Lung (tissue), 11 donors: ENCODE measurements at regions not wholly inside any gene's neighbourhood (a gene's known extent, or its start where the extent isn't known, plus 50 kb on each side); places are given as distances from the start of the nearest gene placed in this dataset.

Source experiments
- ATAC-seq: fragments of 200-7000 bp; cut with Tn5 transposase; one replicate; pipeline ENCODE4 v1.9.1; 2020; ENCODE audit warnings: moderate number of reproducible peaks; ENCODE audit not compliant: insufficient read depth, low FRiP score
- DNase-seq, 3 donors: peaks; one replicate each; pipeline ENCODE4 v3.0.0-alpha.2; 2013 to 2017
- H3K27ac ChIP-seq, 2 donors: one replicate each; pipeline ENCODE4 v1.5.1; 2013; ENCODE audit warnings: mild to moderate bottlenecking in 2 of 2, moderate library complexity in 2 of 2, control low read depth in 1 of 2, inconsistent platforms in 1 of 2, low read depth in 1 of 2, low read length in 1 of 2
- H3K27me3 ChIP-seq, 3 donors: one replicate each; pipeline ENCODE4 v1.5.1; 2013; ENCODE audit warnings: low read length in 2 of 3; ENCODE audit not compliant: control insufficient read depth in 3 of 3, insufficient read depth in 3 of 3
- H3K36me3 ChIP-seq, 4 donors: one replicate each; pipeline ENCODE4 v1.5.1; 2013; ENCODE audit warnings: low read length in 4 of 4, mild to moderate bottlenecking in 1 of 4, moderate library complexity in 1 of 4; ENCODE audit not compliant: control insufficient read depth in 4 of 4, insufficient read depth in 4 of 4
- H3K4me1 ChIP-seq, 5 donors: one replicate each; pipeline ENCODE4 v1.5.1; 2013; ENCODE audit warnings: low read length in 5 of 5, mild to moderate bottlenecking in 2 of 5, moderate library complexity in 1 of 5; ENCODE audit not compliant: control insufficient read depth in 5 of 5, insufficient read depth in 5 of 5
- H3K4me3 ChIP-seq: one replicate; pipeline ENCODE4 v1.5.1; 2013; ENCODE audit warnings: mild to moderate bottlenecking, control low read depth, moderate library complexity
- H3K9ac ChIP-seq, 2 donors: one replicate each; pipeline ENCODE4 v1.5.1; 2013; ENCODE audit warnings: low read length in 2 of 2, control low read depth in 1 of 2; ENCODE audit not compliant: insufficient read depth in 1 of 2
- H3K9me3 ChIP-seq, 4 donors: one replicate each; pipeline ENCODE4 v1.5.1; 2013; ENCODE audit warnings: low read length in 3 of 4, mild to moderate bottlenecking in 1 of 4, moderate library complexity in 1 of 4; ENCODE audit not compliant: control insufficient read depth in 4 of 4, insufficient read depth in 3 of 4
- CTCF ChIP-seq: IDR thresholded peaks from 2 replicates; pipeline ENCODE4 v1.5.1; 2012; ENCODE audit warnings: mild to moderate bottlenecking; ENCODE audit errors: control extremely low read depth, extremely low read depth
- WGBS, 2 donors: extraction: QIAGEN DNeasy Blood & Tissue Kit; methylation state at CpG; one replicate each; pipeline ENCODE4 v1.1.7; 2013; 5-methylcytosine and 5-hydroxymethylcytosine counted together
- donor health status: control.
- donor health status: control.
- donor health status: Bipolar disorder and iron deficiency.
- donor health status: healthy.
- donor health status: DM: yes; HTN: yes; CAD: no.

DNA sequence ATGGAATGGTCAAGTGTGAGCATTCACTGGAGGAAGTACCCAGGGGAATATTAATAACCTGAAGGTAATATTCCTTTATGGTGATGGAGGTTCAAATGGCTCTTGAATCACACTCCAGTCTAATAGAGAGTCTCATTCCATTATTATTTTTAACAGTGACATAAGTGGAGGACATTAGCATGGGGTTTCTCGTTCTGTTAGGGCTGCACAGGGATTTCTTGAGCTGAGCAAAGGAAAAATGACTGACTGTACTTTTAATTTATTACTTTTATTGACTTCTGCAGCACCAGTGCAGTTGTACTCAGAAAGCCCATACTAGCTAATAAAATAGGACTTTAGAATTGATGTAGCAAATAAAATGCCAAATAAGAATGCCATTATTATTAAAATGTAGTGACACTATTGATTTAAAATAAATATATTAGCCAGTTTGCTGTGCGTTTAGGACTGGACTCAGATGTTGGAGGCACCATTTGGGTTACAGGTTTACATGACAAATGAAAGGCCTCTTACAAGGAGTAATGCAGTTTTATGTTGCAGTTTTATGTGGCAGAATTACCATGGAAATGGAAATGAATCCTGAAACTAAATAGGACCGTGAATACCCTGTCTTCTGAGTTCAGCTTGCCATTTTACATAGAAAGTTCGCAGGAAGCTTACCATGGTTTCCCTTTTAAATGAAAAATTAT, 705.1 kb upstream of the GRM7 start:
- Histone ChIP-seq H3K4me3 (no peak overlapping the region), H3K27ac (no peak overlapping the region), H3K27me3 (no peaks in the 10 kb centered on the region), H3K9me3 (peaks cover 0 to 3% (median 0%) of the 10 kb centered on the region in 4 donors), H3K9ac (no peak overlapping the region), H3K4me1 (no peaks in the 10 kb centered on the region), H3K36me3 (no peaks in the 10 kb centered on the region)
- DNase-seq (no peak), ATAC-seq (no peak)
- WGBS, 2 donors, result 70 to 78% methylated on average over 4 of the region's 4 CpGs
- TF ChIP-seq CTCF, result no peak

GRCh38 chr3:6165951-6166350, 695.0 kb upstream of the GRM7 start:
- ATAC-seq (no peak), DNase-seq (no peak)
- H3K9ac ChIP-seq, result no peak overlapping the region
- no peak overlapping the region for H3K27ac ChIP-seq
- no peaks in the 10 kb centered on the region for H3K27me3 ChIP-seq
- 67 to 86% methylated on average over 6 of the region's 6 CpGs for WGBS, 2 donors
- no peaks in the 10 kb centered on the region for H3K9me3 ChIP-seq
- H3K36me3 ChIP-seq, result no peaks in the 10 kb centered on the region
- H3K4me3 ChIP-seq, result no peak overlapping the region
- TF ChIP-seq CTCF, result no peak
- H3K4me1 ChIP-seq, result no peaks in the 10 kb centered on the region

DNA sequence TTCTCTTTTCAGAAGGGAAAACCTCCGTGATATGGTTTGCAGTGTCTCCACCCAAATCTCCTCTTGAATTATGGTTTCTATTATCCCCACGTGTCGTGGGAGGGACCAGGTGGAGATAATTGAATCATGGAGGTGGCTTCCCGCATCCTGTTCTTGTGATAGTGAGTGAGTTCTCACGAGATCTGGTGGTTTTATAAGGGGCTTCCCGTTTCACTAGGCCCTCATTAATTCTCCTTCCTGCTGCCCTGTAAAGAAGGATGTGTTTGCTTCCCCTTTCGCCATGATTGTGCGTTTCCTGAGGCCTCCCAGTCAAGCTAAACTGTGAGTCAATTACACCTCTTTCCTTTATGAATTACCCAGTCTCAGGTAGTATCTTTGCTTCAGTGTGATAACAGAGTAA, 692.7 kb upstream of the GRM7 start:
- Histone ChIP-seq H3K9me3 (no peaks in the 10 kb centered on the region), H3K36me3 (no peaks in the 10 kb centered on the region), H3K9ac (no peak overlapping the region), H3K4me1 (no peaks in the 10 kb centered on the region), H3K4me3 (no peak overlapping the region), H3K27ac (no peak overlapping the region), H3K27me3 (no peaks in the 10 kb centered on the region)
- ATAC-seq (no peak), DNase-seq (no peak)
- 37 to 49% methylated on average over 8 of the region's 8 CpGs for WGBS, 2 donors
- no peak for TF ChIP-seq CTCF
